SU-DHL-6 (cell line): ENCODE measurements at regions not wholly inside any gene's neighbourhood (a gene's known extent, or its start where the extent isn't known, plus 50 kb on each side); places are given as distances from the start of the nearest gene placed in this dataset.
"Not testable (repeated sequence)": the region's sequence is repeated elsewhere in the genome, so short reads cannot be mapped to it uniquely, and the experiment has no call there.

Experiments
- CTCF ChIP-seq: fragments of 200-600 bp; sonication (generic); IDR thresholded peaks from one replicate; pipeline ENCODE4 v1.5.1; 2017; ENCODE audit warnings: antibody characterized with exemption, mild to moderate bottlenecking, low read length, moderate library complexity; ENCODE audit not compliant: insufficient read depth, poor library complexity, severe bottlenecking
- EZH2phosphoT487 ChIP-seq: fragments of 200-600 bp; sonication (generic), shearing (Covaris generic); conservative IDR thresholded peaks from 2 replicates; pipeline ENCODE4 v1.6.1; 2018; ENCODE audit warnings: mild to moderate bottlenecking, antibody characterized with exemption, low read length, moderate library complexity, mixed read lengths

GRCh38 chr19:33870298-33870932 lies 73.7 kb downstream of the KCTD15 start:
- not testable (repeated sequence) for TF ChIP-seq CTCF, EZH2phosphoT487
